BJ (cell line): ENCODE measurements at regions not wholly inside any gene's neighbourhood (a gene's known extent, or its start where the extent isn't known, plus 50 kb on each side); places are given as distances from the start of the nearest gene placed in this dataset.

Source experiments
- CTCF ChIA-PET: fragments of 350-600 bp; formaldehyde crosslinking; extraction: SDS; loops from one replicate; lab custom pipeline; 2021; ENCODE audit warnings: antibody characterized with exemption, inconsistent platforms; lab: Yijun Ruan, JAX
- POLR2A ChIA-PET: fragments of 300-600 bp; sonication (Branson Sonifier 250); formaldehyde crosslinking; extraction: SDS; loops from one replicate; lab custom pipeline; 2021; ENCODE audit warnings: antibody characterized with exemption; lab: Charles Lee
- DNase-seq: peaks from one replicate; pipeline ENCODE4 v3.0.0-alpha.2; 2011; ENCODE audit warnings: low read depth
- H3K27me3 ChIP-seq: 2 replicates; pipeline ENCODE4 v1.6.0; 2011; ENCODE audit warnings: low read length; ENCODE audit not compliant: control insufficient read depth, insufficient read depth
- H3K36me3 ChIP-seq: 2 replicates; pipeline ENCODE4 v1.5.1; 2011; ENCODE audit warnings: low read length; ENCODE audit not compliant: control insufficient read depth, insufficient read depth
- H3K4me3 ChIP-seq: 2 replicates; pipeline ENCODE4 v1.5.1; 2011; ENCODE audit warnings: low read depth, mild to moderate bottlenecking, control low read depth, low read length
- TF ChIP-seq, protein P1 (sequence below): IDR thresholded peaks from 2 replicates; pipeline ENCODE4 v1.5.1; 2011; ENCODE audit warnings: low read depth, mild to moderate bottlenecking, control low read depth, inconsistent platforms, low read length, moderate library complexity; ENCODE audit not compliant: insufficient read depth

DNA sequence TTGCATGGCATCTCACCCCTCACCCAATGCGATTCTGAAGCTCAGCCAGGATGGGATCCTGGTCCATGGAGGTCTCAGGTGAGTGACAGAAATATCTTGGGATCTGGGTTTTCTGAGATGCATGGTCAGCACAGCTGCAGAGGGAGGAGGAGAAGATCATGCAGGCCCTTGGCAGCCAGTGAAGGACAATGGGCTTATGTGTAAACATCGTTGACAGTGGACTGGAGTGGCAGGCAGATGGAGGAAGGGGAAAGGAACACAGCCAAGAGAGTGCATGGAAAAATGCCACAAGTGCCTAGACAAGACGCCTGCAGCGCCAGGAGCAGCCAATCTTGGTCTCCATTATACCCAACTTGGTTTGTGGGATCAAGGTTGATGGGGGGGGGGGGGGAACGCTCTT, 347.9 kb downstream of the MCTP2 start:
- Histone ChIP-seq H3K36me3 (no peaks in the 10 kb centered on the region), H3K4me3 (no peak overlapping the region), H3K27me3 (no peaks in the 10 kb centered on the region)
- ChIA-PET CTCF (no interaction called here), POLR2A (no interaction called here)
- DNase-seq = no peak
- TF ChIP-seq, protein P1, sequence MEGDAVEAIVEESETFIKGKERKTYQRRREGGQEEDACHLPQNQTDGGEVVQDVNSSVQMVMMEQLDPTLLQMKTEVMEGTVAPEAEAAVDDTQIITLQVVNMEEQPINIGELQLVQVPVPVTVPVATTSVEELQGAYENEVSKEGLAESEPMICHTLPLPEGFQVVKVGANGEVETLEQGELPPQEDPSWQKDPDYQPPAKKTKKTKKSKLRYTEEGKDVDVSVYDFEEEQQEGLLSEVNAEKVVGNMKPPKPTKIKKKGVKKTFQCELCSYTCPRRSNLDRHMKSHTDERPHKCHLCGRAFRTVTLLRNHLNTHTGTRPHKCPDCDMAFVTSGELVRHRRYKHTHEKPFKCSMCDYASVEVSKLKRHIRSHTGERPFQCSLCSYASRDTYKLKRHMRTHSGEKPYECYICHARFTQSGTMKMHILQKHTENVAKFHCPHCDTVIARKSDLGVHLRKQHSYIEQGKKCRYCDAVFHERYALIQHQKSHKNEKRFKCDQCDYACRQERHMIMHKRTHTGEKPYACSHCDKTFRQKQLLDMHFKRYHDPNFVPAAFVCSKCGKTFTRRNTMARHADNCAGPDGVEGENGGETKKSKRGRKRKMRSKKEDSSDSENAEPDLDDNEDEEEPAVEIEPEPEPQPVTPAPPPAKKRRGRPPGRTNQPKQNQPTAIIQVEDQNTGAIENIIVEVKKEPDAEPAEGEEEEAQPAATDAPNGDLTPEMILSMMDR = no peak

DNA sequence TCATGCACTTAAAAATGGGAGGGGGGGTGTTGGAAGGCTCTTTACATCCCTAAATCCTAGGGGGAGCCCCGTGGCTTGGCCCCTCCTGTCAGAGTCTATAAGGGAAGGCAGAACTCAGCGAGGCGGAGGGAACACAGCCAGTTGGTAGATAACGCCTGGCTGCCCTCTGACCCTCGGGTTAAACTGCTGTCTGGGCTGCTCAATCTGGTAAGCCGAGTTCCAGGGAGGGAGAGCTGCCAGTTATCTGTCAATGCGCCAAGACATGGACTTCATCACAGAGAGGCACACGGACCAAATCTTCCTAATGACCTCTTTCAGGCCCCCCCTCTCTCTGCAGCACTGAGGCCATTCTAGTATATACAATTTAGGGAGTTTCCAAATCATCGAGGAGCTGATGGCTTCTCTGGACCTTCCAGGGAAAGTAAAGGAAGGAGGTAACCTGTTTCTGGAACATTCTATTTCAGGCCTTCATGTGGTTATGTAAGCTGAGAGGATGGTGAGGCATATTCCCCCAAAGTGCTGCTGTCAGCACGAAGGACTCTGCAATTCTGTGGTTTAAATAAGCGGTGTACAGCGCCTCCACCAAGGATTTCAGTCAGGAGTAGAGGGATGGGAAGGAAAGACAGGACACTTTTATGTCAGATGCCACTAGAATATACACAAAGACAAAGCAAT, 349.0 kb downstream of the MCTP2 start:
- H3K36me3 ChIP-seq = no peaks in the 10 kb centered on the region
- H3K4me3 ChIP-seq = no peak overlapping the region
- H3K27me3 ChIP-seq = no peaks in the 10 kb centered on the region
- ChIA-PET CTCF (no interaction called here), POLR2A (no interaction called here)
- no peak for DNase-seq
- TF ChIP-seq, protein P1 = no peak

GRCh38 chr15:94582368-94582767, 351.0 kb downstream of the MCTP2 start:
- Histone ChIP-seq H3K4me3 (no peak overlapping the region), H3K36me3 (no peaks in the 10 kb centered on the region), H3K27me3 (no peaks in the 10 kb centered on the region)
- DNase-seq = no peak
- ChIA-PET CTCF (no interaction called here), POLR2A (no interaction called here)
- TF ChIP-seq, protein P1 = no peak

DNA sequence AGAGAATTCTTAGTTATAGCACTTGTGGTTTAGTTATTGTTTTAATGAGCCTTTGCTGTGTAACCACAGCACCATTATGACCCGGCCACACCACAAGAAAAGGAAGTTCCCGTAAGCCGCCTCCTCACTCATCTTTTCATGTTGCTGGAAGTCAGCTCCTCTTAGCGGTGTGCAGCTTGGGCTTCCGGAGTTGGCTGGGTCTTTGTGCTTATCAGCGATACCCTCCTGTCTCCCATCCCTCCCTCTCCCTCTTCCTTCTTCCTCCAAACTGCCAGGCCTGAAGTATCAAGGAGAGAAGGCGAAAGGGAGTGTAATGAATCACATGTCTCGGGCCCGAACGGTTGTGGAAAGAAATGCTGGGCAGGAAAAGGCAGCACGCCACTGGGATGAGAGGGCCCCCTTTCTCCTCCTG, 353.5 kb downstream of the MCTP2 start:
- TF ChIP-seq, protein P1 = no peak
- H3K27me3 ChIP-seq = no peaks in the 10 kb centered on the region
- no peaks in the 10 kb centered on the region for H3K36me3 ChIP-seq
- CTCF ChIA-PET = no interaction called here
- H3K4me3 ChIP-seq = no peak overlapping the region
- DNase-seq = no peak
- POLR2A ChIA-PET = no interaction called here

GRCh38 chr15:94586099-94586498, 354.7 kb downstream of the MCTP2 start:
- Histone ChIP-seq H3K36me3 (no peaks in the 10 kb centered on the region), H3K27me3 (no peaks in the 10 kb centered on the region), H3K4me3 (no peak overlapping the region)
- ChIA-PET POLR2A (no interaction called here), CTCF (no interaction called here)
- TF ChIP-seq, protein P1 = no peak
- no peak for DNase-seq
